H4 (cell line): ENCODE measurements at regions not wholly inside any gene's neighbourhood (a gene's known extent, or its start where the extent isn't known, plus 50 kb on each side); places are given as distances from the start of the nearest gene placed in this dataset.
"Not testable (repeated sequence)": the region's sequence is repeated elsewhere in the genome, so short reads cannot be mapped to it uniquely, and the experiment has no call there.

Experiments
- DNase-seq: peaks from one replicate; pipeline ENCODE4 v3.0.0-alpha.2; 2015; ENCODE audit warnings: low spot score

DNA sequence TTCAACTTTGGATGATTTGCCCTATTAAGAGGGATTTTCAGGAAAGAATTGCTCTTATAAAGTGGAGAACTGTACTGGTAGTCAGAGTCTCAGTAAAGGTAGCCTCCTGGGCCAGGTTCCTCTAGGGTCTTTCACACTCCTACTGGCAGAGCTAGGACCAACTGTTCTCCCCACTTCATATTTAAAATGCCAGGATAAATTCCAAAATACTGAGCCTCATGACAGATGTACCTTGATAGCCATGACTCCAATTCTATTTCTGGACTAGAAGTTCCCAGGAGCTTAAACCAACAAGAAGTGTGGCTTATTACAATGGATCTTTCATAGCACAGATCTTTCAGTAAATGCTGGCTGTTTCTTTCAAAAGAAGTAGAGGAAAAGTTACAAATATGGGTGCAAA lies 126.5 kb downstream of the C12orf75 start:
- DNase-seq, result no peak

- DNase-seq, result no peak
Observed at GRCh38 chr12:105459760-105460330, 129.4 kb downstream of the C12orf75 start.

GRCh38 chr12:105461271-105461943 lies 130.9 kb downstream of the C12orf75 start:
- no peak for DNase-seq

GRCh38 chr12:105461944-105462762 lies 131.7 kb downstream of the C12orf75 start:
- DNase-seq, result no peak

DNA sequence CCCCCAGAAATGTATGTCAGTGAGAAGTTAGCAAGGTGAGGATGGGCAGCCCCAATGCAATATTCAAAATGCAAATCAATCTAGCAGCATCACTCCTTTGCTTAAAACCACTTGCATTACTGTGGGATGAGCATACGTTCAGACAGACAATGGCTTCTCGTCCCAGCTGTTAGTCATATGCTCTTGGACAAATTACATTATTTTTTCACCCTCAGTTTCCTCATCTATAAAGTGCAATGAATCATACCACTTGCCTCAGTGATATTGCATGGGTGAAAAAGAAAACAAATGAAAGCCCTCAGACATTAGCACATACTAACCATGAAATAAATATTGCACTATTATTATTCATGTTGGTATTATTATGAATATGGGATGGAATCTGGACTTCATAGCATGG lies 132.3 kb downstream of the C12orf75 start:
- DNase-seq, result no peak

DNA sequence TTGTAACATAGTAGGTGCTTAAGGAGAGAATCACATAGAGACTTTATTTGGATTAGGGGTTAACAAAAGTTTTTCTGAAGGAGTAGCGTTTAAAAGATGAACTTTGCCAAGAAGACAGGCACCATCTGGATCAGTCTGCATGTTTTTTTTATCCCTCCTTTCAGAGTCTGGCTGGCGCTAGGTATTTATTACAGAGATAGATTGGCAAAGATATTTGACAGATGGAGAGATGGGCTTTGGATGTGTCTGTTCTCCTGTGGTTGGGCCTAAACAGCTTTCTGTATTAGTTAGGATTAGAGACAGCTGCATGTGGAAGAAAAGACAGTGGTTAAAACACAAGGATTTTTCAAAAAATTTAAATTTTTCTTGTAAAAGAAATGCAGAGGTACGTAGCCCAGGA lies 133.9 kb downstream of the C12orf75 start:
- DNase-seq, result no peak

DNA sequence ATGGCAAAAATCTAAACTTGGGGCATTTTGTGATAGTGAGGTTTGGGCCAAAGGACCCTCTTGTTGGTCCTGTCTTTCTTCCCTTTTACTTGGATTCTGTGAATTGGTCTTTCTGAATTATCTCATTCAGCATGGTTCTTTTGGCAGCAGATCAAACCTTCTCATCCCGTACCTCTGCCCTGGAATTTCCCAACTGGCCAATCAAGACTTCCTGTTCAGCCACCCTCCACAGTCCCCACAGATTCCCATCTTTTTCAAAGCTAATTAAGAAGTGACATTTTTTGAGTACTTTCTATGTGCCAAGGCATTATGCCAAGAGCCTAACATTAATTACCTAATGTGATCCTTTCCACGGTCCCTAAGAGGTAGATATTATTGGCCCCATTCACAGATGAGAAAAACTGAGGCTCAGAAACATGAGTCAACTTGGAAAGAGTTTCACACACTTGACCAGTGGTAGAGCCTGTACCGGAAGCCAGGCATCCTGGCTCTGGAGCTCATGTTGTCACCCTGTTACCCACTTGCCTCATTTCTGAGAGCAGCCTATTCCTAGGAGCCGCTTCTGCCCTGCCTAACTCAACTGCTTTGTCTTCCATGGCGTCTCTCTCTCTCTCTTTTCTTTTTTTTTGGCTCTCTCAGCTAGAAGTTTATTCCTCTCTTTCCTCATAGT lies 135.9 kb downstream of the C12orf75 start:
- no peak for DNase-seq

GRCh38 chr12:105466901-105467598 lies 136.6 kb downstream of the C12orf75 start:
- no peak for DNase-seq

DNA sequence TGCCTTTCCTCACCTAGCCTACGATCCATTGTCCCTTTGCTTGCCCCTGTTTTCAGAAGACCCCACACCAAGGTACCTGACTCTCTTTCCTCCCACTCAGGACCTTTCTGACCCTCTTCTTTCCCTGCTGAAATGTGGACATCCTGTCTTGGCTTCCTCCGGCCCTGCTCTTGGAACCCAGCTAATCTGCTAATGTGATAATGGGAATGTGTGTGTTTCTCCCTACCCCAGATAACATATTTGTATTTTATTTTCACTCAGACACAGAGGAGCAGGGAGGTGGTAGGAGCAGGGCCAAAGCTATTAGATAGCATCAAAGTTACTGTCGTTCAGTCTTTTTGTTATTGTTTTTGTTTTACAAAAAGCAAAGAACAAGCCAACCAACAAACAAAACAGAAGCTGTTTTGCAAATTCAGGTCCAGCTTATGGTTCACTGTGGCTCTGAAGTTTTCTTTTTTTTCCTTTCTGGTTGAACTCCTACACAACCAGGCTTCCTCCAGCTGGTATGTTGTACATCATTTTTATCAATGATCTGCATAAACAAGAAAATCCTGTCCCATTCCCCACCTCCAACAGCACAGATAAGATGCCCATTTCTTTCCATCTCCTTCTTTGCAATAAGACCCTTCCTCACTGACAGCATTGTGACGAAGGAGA lies 137.3 kb downstream of the C12orf75 start:
- DNase-seq, result no peak

- DNase-seq, result no peak
Observed at GRCh38 chr12:105468464-105468863, 138.0 kb downstream of the C12orf75 start.

GRCh38 chr12:105469211-105469610 lies 138.7 kb downstream of the C12orf75 start:
- no peak for DNase-seq

GRCh38 chr12:105469701-105470100 lies 139.2 kb downstream of the C12orf75 start:
- no peak for DNase-seq

DNA sequence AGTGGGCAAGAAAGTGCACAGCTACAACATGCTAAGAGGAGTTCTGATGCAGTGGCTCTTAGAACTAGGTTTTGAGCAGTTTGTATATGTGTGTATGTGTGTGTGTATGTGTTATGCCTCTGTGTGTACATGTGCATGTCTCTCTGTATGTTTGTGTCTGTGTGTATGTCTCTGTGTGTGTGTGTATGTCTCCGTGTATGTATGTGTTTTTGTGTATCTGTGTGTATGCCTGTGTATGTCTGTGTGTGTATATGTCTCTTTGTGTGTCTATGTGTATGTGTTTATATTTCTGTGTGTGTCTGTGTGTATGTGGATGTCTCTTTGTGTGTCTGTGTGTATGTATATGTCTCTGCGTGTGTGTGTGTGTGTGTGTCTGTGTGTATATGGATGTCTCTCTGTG lies 139.6 kb downstream of the C12orf75 start:
- no peak for DNase-seq

DNA sequence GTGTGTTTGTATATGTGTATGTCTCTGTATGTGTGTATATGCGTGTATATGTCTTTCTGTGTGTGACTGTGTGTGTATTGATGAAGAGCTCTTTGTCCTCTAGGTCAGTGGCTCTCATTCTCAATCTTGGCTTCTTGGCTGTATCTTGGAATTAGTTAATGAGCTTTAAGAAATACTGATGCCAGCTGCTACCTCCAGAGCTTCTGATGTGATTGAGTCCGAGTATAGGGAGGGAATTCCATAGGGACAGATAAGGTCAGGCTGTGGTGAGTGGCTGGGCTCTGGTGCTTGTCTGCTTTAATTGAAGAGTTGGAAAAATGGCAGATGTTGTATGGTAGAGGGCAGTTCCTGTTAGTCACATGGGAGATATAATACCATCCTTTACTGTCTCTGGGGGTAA lies 140.1 kb downstream of the C12orf75 start:
- DNase-seq, result no peak

- no peak for DNase-seq
Observed at GRCh38 chr12:105474672-105475071, 144.2 kb downstream of the C12orf75 start.

GRCh38 chr12:105476616-105477015 lies 146.1 kb downstream of the C12orf75 start:
- no peak for DNase-seq

DNA sequence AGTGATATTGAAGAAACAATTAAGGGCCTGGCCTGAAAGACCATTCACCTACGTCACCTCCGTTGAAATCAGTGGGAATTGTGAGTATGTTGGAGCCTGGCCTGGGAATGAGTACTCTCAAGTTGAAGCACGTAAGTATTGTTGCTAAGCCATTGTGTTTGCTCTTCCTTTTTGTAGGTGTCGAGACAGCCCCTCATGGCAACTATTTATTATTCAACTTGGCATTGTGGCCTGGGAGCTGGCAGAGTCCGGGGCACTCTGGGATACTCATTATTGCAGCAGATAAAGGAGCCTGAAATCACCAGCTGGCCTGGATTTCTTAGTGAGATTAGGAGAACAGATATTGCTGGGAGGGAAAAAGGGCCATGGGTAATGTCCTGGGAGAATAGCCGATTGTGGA lies 147.4 kb downstream of the C12orf75 start:
- no peak for DNase-seq

- not testable (repeated sequence) for DNase-seq
Observed at GRCh38 chr12:105478788-105479187, 148.3 kb downstream of the C12orf75 start.

GRCh38 chr12:105479710-105480109 lies 149.2 kb downstream of the C12orf75 start:
- DNase-seq, result no peak

DNA sequence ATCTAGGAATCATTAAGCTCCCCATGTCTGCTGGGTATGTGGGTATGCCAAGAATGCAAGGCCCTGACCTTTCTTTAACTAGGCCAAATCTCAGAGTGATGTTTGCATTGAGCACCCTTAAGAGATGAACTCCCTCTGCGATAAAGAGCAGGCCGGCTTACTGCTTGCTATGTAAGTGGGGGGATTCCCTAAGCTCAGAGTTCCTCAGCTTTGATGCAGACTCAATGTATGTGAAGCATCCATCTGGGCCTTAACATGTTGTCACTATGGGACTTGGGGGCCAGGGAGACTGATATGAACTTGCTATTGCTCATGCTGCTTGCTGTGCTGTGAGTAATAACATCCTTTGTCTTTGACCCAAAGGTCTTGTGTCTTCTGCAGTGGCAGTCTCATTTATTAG lies 149.7 kb downstream of the C12orf75 start:
- no peak for DNase-seq
